GM19240 (cell line): ENCODE measurements at regions not wholly inside any gene's neighbourhood (a gene's known extent, or its start where the extent isn't known, plus 50 kb on each side); places are given as distances from the start of the nearest gene placed in this dataset.

ENCODE experiments used
- DNase-seq: peaks from one replicate; pipeline ENCODE4 v3.0.0; 2011; ENCODE audit warnings: low spot score; ENCODE audit not compliant: insufficient read length

DNA sequence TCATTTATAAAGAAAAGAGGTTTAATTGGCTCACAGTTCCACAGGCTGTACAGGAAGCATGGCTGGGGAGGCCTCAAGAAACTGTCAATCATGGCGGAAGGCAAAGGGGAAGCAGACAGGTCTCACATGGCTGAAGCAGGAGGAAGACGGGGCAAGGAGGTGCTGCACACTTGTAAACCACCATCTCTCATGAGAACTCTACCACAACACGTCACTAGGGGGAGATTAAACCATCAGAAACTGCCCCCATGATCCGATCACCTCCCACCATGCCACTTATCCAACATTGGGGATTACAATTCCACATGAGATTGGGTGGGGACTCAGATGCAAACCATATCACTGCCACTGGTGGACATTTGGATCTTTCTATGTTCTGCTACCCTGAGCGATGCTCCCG lies 351.4 kb downstream of the NPHP4 start:
- no peak for DNase-seq

GRCh38 chr1:5639106-5639722 lies 353.0 kb downstream of the NPHP4 start:
- DNase-seq: no peak

- no peak for DNase-seq
These were observed 353.6 kb downstream of the NPHP4 start for GRCh38 chr1:5638582-5638981.

- DNase-seq: no peak
These were observed 355.1 kb downstream of the NPHP4 start for GRCh38 chr1:5637171-5637570.

DNA sequence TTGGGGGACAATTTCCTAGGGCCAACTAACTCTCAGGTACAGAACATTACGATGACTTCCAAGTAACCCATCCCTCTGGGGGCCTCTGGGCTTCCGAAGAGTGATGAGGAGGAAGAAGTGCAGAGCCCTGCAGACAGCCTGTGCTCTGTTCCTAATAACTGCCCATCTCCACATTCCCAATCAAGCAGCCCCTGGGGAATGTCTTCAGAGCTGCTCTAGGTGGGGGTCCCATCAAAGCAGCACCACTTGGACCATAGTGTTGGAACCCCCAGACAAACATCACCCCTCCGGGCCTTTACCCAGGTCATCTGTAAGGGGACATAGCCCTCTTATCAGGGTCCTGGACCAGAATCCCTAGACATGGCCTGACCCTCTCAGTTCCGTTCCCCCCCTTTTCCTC lies 357.3 kb downstream of the NPHP4 start:
- no peak for DNase-seq

GRCh38 chr1:5632814-5633213 lies 359.4 kb downstream of the NPHP4 start:
- DNase-seq: no peak

- DNase-seq: no peak
These were observed 360.0 kb downstream of the NPHP4 start for GRCh38 chr1:5632224-5632623.

DNA sequence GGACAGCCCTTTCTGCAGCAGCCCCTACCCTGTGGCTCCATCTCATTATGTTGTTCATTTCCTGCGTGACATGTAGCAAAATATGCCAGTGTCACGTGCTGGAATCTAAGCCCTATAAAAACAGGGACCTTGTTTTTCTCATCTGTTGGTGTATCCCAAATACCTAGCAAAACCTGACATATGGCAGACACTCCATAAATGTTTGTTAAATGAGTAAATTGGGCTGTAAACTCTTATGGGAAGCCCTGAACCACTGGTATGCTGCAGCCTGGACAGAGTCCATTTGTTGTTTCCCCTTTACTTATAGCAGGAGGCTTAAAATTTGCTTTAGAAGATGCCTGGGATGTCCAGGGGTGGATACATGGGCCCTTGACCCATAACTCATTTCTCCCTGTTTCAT lies 363.8 kb downstream of the NPHP4 start:
- DNase-seq: no peak

DNA sequence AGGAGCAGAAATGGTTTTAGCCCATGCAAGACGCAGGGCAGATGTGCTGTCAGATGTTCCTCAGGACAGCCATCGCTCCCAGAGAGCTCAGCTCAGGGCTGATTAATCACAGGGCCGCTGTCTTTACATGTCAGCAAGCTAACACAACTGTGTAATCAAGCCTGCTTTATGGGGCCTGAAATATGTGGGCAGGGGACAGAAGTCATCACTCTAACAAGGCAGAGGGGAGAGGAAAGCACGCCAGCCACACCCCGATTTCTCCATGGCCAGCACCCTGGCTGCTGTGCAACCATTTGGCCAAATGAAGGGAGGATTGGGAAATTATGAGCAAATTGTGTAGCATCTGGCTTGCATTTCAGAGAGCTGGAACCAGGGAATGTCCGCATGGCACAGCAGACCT lies 368.8 kb downstream of the NPHP4 start:
- no peak for DNase-seq

DNA sequence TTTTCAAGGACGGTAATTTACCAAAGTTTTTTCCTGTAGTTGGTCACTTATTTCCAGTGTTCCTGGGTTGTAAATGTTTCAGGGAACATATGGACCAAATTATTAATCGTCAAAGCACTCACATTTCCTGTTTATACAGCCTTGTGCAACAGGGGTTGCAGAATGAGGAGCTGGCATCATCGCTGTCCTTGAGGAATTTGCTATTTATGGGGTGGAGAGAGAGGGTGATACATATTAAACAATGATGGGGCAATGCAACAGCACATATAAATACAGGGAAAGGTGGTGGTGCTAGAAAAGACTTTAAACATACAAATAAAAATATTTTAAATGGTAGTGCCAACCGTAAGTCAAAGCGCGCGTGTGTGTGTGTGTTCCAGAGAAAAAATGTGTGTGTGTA lies 369.8 kb downstream of the NPHP4 start:
- DNase-seq: no peak

DNA sequence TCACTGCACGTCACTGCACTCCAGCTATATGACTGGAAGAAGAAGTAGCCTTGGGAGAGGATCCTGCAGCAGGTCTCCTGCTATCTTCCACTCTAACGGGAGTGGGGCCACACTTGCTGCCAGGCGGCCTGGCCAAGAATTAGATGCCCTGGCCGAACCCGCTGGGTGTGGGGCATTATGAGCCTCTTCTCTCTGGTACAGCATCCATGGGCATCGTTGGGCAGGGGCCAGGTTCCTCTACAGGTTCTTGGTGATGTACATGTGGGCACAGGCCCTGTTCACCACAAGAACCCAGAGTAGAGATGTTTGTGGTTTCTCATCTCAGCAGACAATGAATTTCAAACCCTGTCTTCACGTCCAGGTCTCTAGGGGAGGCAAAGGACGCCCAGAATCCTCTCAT lies 370.5 kb downstream of the NPHP4 start:
- no peak for DNase-seq

DNA sequence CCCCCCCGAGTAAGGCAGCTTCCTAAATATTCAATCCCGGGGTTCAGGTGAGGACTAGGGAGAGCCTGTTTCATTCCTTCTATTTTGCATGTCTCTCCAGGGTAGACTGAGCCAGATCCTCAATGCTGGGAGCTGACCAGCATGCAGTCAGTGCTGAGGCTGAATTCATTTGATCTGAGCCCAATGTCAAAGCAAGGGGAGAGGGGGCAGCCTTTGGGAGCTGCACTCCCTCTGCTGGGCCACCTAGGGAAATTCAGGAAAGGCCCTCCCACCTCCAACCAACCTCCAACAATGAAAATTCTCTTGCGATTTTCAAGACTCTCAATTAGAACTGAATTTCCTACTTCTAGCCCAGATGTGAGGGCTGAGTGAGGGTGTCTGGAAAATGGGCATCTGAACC lies 371.2 kb downstream of the NPHP4 start:
- no peak for DNase-seq

DNA sequence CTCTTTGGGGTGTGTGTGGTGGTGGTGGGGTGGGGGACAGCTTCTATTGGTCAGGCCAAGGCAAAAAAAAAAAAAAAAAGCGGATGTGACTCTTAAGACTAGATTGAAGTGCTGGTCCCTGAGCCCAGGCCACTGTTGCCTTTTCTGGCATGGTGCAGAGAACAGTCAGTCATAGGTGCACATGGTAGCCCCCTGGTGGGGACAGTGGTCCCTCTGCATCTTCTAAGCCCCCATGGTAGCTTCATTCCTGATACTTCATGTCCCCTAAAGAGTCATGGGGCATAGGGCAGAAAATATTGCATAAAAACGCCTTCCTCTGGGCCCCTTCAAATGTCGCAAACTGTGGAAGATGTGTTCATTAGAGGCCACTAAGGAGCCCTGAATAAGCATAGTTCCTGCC lies 371.8 kb downstream of the NPHP4 start:
- DNase-seq: no peak

DNA sequence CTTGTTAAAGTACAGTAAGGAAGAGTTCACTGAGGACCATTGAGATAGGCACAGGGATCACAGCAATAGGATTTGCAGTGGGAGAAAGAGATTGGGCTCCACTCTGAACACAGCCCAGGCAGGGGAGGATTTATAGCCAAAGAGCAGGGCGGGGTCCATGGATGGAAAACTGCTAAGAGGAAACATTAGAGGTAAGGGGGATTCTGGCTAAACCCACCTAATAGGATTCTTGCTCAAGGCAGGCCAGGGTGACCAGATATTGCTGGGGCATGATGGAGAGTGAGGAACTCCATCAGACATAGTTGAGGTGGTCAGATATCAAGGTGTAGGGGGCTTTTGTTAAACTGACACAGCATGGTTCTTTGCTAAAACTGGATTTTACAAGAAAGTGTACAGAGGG lies 372.8 kb downstream of the NPHP4 start:
- DNase-seq: no peak

DNA sequence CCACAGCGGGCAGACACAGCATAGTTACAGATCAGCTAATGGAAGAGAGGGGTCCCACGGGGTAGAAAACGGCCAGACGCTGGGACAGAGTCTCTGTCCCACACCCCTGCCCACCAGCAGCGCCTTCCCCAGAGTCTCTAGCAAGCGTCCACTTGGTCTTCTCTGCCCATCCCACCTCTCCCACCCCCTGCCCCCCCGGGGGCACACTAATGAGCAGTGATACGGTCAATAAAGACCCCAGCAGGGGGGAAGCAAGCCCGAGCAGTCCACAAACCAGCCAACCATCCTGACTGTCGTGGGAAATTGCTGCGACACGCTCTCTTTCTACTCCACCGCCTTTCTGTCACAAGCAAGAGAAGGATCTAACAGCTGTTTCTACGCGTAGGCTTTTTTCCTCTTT lies 374.7 kb downstream of the NPHP4 start:
- DNase-seq: no peak

DNA sequence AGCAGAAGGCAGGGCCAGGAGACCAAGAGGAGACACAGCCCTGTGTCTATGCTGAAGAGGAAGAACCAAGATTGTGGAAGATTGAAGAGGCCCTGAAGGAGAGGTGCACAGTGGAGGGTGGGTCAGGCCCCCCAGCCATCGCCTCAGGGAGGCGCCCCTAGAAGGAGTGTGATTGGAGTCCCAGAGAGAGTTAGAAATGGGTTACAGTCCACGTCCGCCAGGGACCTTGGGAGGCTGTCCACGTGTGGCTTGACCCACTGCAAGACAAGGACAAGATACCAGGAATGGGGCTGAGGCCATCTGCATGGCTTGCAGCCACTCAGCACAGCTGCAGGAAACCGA lies 375.1 kb downstream of the NPHP4 start:
- DNase-seq: no peak

DNA sequence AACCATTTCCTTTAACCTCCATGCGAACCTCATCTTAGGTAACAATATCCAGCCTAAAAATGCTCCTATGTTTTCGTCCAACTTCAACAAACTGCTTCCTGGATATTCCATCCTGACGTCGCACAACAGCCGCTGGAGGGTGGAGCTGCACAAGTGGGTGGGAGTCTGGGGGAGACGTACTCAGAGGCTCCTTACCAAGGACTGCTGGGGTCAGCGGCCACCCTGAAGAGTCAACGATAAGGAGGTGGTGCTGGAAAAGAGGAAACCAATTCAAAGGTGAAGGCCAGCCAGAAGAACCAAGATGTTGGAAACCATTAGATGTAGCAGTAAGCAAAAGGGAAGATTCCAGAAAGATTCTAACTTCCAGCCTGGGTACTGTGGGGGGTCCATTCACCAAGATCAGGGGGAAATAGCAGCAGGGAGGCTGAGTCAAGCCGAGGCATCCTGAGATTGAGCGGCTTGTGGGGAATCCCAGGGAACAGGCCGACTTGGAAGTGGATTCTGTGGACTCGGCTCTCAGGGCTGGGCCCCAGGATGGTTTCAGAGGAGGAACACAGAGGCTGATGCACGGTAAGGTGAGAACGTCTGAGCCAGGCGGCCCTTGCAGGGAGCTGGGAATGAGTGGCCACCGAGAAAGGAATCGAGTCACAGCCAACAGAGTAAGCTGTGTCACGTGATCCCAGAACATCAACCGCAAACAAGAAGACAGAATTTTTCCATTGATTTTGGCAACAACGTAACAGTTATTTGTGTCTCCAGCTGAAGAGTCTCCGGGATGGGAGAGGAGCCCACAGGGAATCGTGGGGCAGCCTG lies 375.7 kb downstream of the NPHP4 start:
- DNase-seq: no peak

DNA sequence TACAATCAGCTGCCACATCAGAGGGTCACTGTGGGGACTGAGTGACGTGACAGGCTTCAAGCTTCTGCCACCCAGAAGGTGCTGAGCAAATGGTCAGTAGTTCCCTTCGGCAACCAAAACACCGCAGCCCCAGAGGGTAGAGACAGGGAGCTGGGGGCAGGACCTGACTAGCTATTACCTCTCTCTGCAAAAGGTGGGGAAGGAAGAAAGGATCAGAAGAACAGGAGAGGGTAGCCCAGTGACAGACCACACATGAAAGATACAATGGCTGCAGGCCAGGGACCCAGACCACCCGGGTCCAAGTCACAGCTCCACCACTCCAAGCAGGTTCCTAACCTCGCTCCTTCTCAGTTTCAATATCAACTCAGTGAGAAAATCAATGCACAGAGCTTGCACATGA lies 377.1 kb downstream of the NPHP4 start:
- DNase-seq: no peak

- no peak for DNase-seq
These were observed 378.3 kb downstream of the NPHP4 start for GRCh38 chr1:5613900-5614299.

GRCh38 chr1:5611851-5612250 lies 380.4 kb downstream of the NPHP4 start:
- DNase-seq: no peak

DNA sequence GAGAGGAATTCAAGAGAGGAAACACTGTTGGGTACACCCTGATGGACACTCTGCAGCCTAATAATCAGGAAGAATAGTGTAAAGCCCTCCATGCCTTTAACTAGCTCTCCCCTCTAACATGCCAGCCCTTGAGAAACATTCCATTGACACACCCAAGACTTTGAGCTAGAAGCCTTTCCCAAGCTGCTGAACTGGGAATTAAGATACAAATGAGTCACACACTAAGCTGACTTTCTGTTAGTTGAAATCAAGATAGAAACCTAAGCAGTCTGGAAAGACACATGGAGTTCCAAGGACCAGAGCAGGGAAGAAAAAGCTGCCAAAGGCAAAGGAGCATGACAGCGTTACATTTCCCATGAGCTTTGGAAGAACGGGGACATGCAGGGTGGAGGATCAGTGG lies 380.8 kb downstream of the NPHP4 start:
- no peak for DNase-seq

- DNase-seq: no peak
These were observed 381.8 kb downstream of the NPHP4 start for GRCh38 chr1:5610432-5610831.

GRCh38 chr1:5603353-5604104 lies 388.7 kb downstream of the NPHP4 start:
- DNase-seq: no peak
